Ecto neural progenitor cell (in vitro differentiated cells): ENCODE measurements at regions not wholly inside any gene's neighbourhood (a gene's known extent, or its start where the extent isn't known, plus 50 kb on each side); places are given as distances from the start of the nearest gene placed in this dataset.

Experiments
- DNase-seq: peaks from one replicate; pipeline ENCODE4 v3.0.0-alpha.2; 2018; ENCODE audit warnings: low spot score

GRCh38 chr13:75052616-75053015 lies 429.4 kb downstream of the TBC1D4 start:
- no peak for DNase-seq

GRCh38 chr13:75050419-75051046 lies 431.4 kb downstream of the TBC1D4 start:
- DNase-seq: no peak

GRCh38 chr13:75049735-75050335 lies 432.1 kb downstream of the TBC1D4 start:
- no peak for DNase-seq

- no peak for DNase-seq
These were observed 439.2 kb downstream of the TBC1D4 start for GRCh38 chr13:75042807-75043206.

- DNase-seq: no peak
These were observed 443.4 kb downstream of the TBC1D4 start for GRCh38 chr13:75038393-75039113.

DNA sequence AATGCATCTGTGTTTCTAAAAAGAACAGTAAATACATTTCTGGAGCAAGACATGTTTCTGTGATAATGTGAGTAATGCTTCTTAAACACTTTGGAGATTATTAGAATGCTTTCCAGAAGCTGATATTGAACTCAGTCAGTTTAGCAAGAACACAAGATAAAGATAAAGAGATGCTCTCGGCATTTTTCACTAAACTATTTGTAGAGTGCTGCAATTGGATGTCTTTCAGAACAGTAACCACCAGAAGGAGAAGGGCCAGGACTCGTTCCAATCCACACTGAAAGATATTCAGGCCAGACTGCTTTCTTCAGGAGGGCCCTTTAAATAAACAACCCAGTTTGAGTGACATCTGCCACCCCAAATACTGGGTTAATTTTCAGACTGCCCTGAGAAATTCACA lies 456.0 kb downstream of the TBC1D4 start:
- DNase-seq: no peak

DNA sequence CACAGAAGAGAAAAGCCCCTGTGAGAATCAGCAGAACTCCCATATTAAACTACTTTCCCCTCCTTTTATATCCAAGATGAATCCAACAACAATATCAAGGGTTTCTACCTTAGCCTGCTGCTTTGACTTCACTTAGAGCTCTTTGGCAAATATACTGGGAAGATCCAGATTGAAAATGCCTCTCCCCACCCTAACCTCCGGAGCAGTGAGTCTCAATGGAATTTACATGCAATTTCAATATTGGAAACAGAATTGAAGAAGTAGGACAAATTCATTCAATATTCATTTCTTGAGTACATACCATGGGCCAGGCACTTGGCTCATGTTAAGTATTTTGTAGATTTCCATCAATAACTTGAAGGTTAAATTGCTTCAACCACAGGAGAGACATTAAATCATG lies 457.4 kb downstream of the TBC1D4 start:
- no peak for DNase-seq

GRCh38 chr13:75023609-75024008 lies 458.4 kb downstream of the TBC1D4 start:
- no peak for DNase-seq

DNA sequence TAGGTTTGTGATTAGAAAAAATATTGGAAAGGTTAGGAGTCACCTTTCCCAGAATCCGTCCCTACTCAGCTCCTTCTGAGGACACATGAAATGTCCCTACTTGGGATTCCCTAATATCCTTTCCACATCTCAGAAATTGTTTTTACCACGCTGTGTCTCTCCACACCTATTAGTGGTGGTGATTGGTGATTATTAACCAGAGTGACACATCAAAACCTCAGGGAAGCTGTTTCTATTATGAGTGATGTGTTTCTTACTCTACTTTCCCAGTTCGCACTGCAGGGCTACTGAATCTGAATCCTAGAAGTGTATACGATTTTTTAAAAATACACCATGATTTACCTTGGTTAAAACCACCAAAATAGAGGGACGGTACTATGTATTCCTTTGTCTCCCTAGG lies 460.8 kb downstream of the TBC1D4 start:
- no peak for DNase-seq

DNA sequence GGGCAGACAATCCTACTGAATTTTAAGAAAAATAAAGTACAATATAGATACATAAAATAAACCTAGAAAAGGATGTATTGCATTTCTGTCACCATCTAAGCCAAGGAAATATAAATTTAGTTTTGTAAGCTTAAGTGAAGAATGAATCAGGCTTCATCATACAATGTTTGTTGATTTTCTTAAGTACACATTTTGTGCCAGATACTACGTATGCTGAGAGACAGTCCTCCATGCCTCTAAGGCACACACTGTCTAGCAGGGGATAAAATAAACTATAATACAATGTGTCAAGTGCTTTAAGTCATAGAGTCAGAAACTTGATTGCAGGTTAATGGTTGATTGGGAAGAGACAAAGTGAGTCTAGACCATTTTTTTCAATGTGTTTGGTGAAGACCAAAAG lies 465.7 kb downstream of the TBC1D4 start:
- no peak for DNase-seq

DNA sequence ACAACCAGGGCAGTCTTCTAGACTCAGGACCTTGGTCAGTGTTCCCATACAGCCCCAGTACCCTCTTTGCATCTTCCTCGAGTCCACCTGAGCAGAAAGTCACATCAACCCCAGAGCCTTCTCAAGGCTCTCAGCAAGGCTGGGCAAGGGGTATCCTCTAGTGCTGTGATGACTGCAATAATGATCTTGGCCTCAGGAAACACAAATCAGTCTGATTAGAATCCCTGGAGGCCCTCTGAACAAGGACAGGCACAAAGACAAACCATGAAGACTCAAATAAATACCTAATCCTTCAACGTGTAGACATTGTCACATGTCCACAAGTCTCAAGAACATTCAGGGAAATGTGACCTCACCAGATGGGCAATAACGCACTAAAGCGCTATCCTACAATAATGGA lies 468.2 kb downstream of the TBC1D4 start:
- no peak for DNase-seq

- DNase-seq: no peak
These were observed 471.0 kb downstream of the TBC1D4 start for GRCh38 chr13:75010941-75011340.

DNA sequence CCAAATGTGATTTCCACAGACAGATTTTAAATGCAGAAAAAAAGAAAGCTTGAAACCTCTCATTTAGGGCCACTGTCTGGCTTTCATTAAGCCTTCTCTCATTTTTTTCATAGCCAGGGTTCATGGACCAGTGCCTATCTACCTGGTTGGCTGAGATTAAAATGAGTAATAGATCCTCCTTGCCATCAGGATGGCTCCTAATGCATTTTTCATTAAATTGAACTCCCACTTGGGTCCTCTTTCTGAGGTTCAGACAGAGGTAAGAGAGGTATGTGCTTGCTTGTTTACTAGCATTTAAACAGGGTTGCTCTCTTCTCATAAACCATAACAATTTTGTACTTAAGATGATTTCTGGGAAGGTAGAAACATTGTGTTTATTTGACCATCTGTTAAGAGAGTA lies 473.0 kb downstream of the TBC1D4 start:
- DNase-seq: no peak

DNA sequence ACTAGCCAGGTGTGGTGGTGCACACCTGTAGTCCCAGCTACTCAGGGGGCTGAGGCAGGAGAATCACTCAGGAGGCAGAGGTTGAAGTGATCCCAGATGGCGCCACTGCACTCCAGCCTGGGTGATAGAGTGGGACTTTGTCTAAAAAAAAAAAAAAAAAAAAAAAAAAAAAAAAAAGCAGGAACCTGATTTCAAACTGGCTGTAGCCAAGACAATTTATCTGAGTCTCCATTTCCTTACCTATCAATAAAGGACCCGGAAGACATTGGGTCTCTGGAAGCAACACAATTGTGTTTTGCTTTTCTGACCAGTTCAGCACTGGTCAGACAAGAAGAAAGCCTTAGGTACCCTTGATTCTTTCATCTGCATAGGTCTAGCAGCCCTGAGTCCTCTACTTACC lies 491.0 kb downstream of the TBC1D4 start:
- DNase-seq: no peak

- no peak for DNase-seq
These were observed 494.8 kb downstream of the TBC1D4 start for GRCh38 chr13:74987124-74987690.

GRCh38 chr13:74986609-74987008 lies 495.4 kb downstream of the TBC1D4 start:
- DNase-seq: no peak

GRCh38 chr13:74979703-74980102 lies 502.3 kb downstream of the TBC1D4 start:
- DNase-seq: no peak

GRCh38 chr13:74978591-74978990 lies 503.4 kb downstream of the TBC1D4 start:
- DNase-seq: no peak

DNA sequence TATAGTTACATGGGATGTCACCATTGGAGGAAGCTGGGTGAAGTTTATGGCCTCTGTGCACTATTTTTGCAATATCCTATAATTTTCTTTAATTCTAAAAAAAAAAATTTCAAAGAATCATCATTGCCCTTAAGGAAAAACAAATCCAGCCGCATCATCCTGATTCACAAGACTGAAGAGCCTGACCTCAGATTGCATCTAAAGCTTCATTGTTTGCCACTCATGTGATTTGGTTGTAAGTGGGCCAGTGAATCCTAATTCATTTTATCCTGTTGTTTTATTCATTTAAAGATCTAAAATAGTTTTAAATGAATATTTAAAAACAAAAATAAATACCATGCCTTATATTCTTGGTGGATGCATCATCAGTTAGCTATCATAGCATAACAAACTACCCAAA lies 504.5 kb downstream of the TBC1D4 start:
- DNase-seq: no peak

DNA sequence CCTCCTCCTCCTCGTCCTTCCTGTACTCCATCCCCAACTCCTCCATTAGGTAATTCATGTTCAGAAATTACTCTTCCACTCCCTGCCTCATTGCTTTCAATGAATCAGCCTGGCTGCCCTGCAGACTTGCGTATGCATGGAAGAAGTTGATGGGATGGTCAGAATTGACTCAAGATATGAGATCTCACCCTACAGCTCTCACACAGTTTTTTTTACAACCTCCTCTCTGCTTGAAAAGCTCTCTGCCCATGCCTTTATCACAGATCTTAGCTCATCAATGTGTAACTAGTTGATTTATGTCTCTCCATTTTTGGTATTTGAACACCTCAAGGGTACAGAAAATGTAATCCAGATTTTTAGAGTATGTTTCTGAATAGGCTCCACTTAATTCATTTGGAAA lies 506.9 kb downstream of the TBC1D4 start:
- no peak for DNase-seq

GRCh38 chr13:74973935-74974879 lies 507.8 kb downstream of the TBC1D4 start:
- no peak for DNase-seq

DNA sequence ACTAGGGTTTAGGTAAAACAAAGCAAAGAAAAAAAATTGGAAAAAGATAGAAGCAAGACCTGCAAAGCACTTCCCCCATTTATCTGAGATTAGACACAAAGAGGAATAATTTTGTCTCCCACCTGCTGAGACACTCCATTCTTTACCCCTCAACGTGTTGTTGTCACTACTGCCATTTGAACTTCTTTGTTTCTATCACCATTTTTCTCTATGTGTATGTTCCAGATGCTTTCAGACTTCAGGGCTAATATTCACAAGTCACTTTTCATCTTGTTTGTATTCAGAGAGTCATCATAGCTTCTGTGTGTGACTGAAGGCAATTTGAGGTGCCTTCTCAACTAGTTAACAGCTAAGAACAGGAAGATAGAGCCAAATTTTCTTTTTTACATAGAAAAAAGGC lies 512.5 kb downstream of the TBC1D4 start:
- DNase-seq: no peak
